SK-N-SH (cell line): ENCODE measurements at regions not wholly inside any gene's neighbourhood (a gene's known extent, or its start where the extent isn't known, plus 50 kb on each side); places are given as distances from the start of the nearest gene placed in this dataset.
"Not testable (repeated sequence)": the region's sequence is repeated elsewhere in the genome, so short reads cannot be mapped to it uniquely, and the experiment has no call there.

Experiments used
- CTCF ChIA-PET: fragments of 300-600, 350-600 bp; formaldehyde crosslinking; extraction: SDS; loops from one replicate; lab custom pipeline; 2021; lab: Yijun Ruan, JAX
- POLR2A ChIA-PET: fragments of 350-600 bp; sonication (Branson Sonifier 250); formaldehyde crosslinking; extraction: SDS; loops from one replicate; lab custom pipeline; 2020; ENCODE audit warnings: antibody characterized with exemption, inconsistent platforms; lab: Yijun Ruan, JAX
- DNase-seq: peaks from one replicate; pipeline ENCODE4 v3.0.0; 2012
- H2AFZ ChIP-seq: fragments of 200-600 bp; sonication (generic); 2 replicates; pipeline ENCODE4 v1.8.1; 2016; ENCODE audit warnings: antibody characterized with exemption, mild to moderate bottlenecking, low read depth
- H3F3A ChIP-seq: fragments of 200-600 bp; sonication (generic); replicated peaks from 2 replicates; pipeline ENCODE3; 2016; ENCODE audit warnings: antibody characterized with exemption, mild to moderate bottlenecking; ENCODE audit not compliant: insufficient read depth
- H3K27ac ChIP-seq, 2 experiments: fragments of 200-500 bp in 1 of 2; fragments of 200-600 bp in 1 of 2; sonication (Bioruptor generic) in 1 of 2; sonication (generic), shearing (Covaris generic) in 1 of 2; 2 replicates each; pipeline versions ENCODE4 v1.5.1 to v1.6.1; 2014 to 2016; ENCODE audit warnings: low read depth in 2 of 2, inconsistent platforms in 1 of 2, low read length in 1 of 2, mild to moderate bottlenecking in 1 of 2, mixed read lengths in 1 of 2
- H3K27me3 ChIP-seq: fragments of 200-600 bp; sonication (generic), shearing (Covaris generic); 2 replicates; pipeline ENCODE4 v1.6.1; 2016; ENCODE audit warnings: mixed run types; ENCODE audit not compliant: insufficient read depth
- H3K36me3 ChIP-seq, 2 experiments: fragments of 200-500 bp in 1 of 2; fragments of 200-600 bp in 1 of 2; sonication (Bioruptor generic) in 1 of 2; sonication (generic) in 1 of 2; replicated peaks in 1 of 2; 2 replicates each; pipeline versions ENCODE3 to v1.5.1; 2014 to 2016; ENCODE audit warnings: low read length in 1 of 2, mild to moderate bottlenecking in 1 of 2; ENCODE audit not compliant: insufficient read depth in 2 of 2, control insufficient read depth in 1 of 2
- H3K4me1 ChIP-seq, 2 experiments: fragments of 200-500 bp in 1 of 2; fragments of 200-600 bp in 1 of 2; sonication (Bioruptor generic) in 1 of 2; sonication (generic), shearing (Covaris generic) in 1 of 2; 2 replicates each; pipeline versions ENCODE4 v1.5.1 to v1.6.1; 2014 to 2016; ENCODE audit warnings: low read depth in 1 of 2, low read length in 1 of 2, mixed run types in 1 of 2; ENCODE audit not compliant: insufficient read depth in 2 of 2, control insufficient read depth in 1 of 2
- H3K4me2 ChIP-seq: fragments of 200-600 bp; sonication (generic), shearing (Covaris generic); 2 replicates; pipeline ENCODE4 v1.6.1; 2017; ENCODE audit warnings: mixed run types
- H3K4me3 ChIP-seq, 2 experiments: fragments of 200-500 bp in 1 of 2; fragments of 200-600 bp in 1 of 2; sonication (Bioruptor generic) in 1 of 2; sonication (generic), shearing (Covaris generic) in 1 of 2; 2 replicates each; pipeline versions ENCODE4 v1.5.1 to v1.8.1; 2014 to 2016; ENCODE audit warnings: low read depth in 2 of 2, inconsistent platforms in 1 of 2, low read length in 1 of 2, mild to moderate bottlenecking in 1 of 2, mixed read lengths in 1 of 2, moderate library complexity in 1 of 2
- H3K79me2 ChIP-seq: fragments of 200-600 bp; sonication (generic); 2 replicates; pipeline ENCODE4 v1.8.1; 2017; ENCODE audit warnings: mild to moderate bottlenecking; ENCODE audit not compliant: insufficient read depth
- H3K9ac ChIP-seq: fragments of 200-600 bp; sonication (generic); 2 replicates; pipeline ENCODE4 v1.6.1; 2017; ENCODE audit warnings: mixed run types
- H3K9me2 ChIP-seq: fragments of 200-600 bp; sonication (generic); 2 replicates; pipeline ENCODE4 v1.6.1; 2017; ENCODE audit warnings: mixed run types
- H3K9me3 ChIP-seq: fragments of 200-600 bp; sonication (generic); 2 replicates; pipeline ENCODE4 v1.6.1; 2017; ENCODE audit warnings: mixed run types, mild to moderate bottlenecking, moderate library complexity
- H4K20me1 ChIP-seq: fragments of 200-600 bp; sonication (generic); 2 replicates; pipeline ENCODE4 v1.6.1; 2017; ENCODE audit warnings: mild to moderate bottlenecking, mixed run types; ENCODE audit not compliant: insufficient read depth
- PBX3 ChIP-seq: IDR thresholded peaks from 2 replicates; pipeline ENCODE4; 2012
- RXRA ChIP-seq: IDR thresholded peaks from 2 replicates; pipeline ENCODE4 v1.4.0; 2012; ENCODE audit warnings: low read depth, mild to moderate bottlenecking, borderline replicate concordance
- WGBS: methylation state at CpG from one replicate; pipeline ENCODE4 v1.1.6; 2017; ENCODE audit warnings: low lambda C conversion rate; 5-methylcytosine and 5-hydroxymethylcytosine counted together

GRCh38 chr2:131607056-131607455 is 79.4 kb downstream of the CCDC74A start:
- Histone ChIP-seq H3K4me2 (peak overlapping the region; percentile 22; the same call in 1 of the 2 replicates), H3F3A (peaks cover 18% of the 10 kb centered on the region), H3K27ac (peak overlapping the region in 1 of 2 experiments; percentile 43; a peak in 1 of 4 replicates)
- POLR2A ChIA-PET, H3K9me3 ChIP-seq, H3K9me2 ChIP-seq, H3K79me2 ChIP-seq, CTCF ChIA-PET, H3K9ac ChIP-seq, DNase-seq, H3K27me3 ChIP-seq, H2AFZ ChIP-seq, H4K20me1 ChIP-seq, H3K4me1 ChIP-seq, H3K36me3 ChIP-seq, H3K4me3 ChIP-seq: not testable (repeated sequence)
- peak; percentile 56 for TF ChIP-seq PBX3
- TF ChIP-seq RXRA, result peak; percentile 52; the same call in 1 of the 2 replicates
- WGBS, result 4% methylated on average over 5 of the region's 5 CpGs

DNA sequence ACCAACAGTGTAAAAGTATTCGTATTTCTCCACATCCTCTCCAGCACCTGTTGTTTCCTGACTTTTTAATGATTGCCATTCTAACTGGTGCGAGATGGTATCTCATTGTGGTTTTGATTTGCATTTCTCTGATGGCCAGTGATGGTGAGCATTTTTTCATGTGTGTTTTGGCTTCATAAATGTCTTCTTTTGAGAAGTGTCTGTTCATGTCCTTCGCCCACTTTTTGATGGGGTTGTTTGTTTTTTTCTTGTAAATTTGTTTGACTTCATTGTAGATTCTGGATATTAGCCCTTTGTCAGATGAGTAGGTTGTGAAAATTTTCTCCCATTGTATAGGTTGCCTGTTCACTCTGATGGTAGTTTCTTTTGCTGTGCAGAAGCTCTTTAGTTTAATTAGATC is 86.9 kb downstream of the CCDC74A start:
- H3K36me3 ChIP-seq, POLR2A ChIA-PET, H4K20me1 ChIP-seq, H2AFZ ChIP-seq, H3K27ac ChIP-seq, H3K79me2 ChIP-seq, H3K4me2 ChIP-seq, H3K9ac ChIP-seq, H3K9me3 ChIP-seq, H3K9me2 ChIP-seq, DNase-seq, H3K4me1 ChIP-seq, H3F3A ChIP-seq, CTCF ChIA-PET, H3K4me3 ChIP-seq, H3K27me3 ChIP-seq: not testable (repeated sequence)
- WGBS, result 29% methylated on average over 3 of the region's 3 CpGs

- H3K4me3 ChIP-seq, POLR2A ChIA-PET, H4K20me1 ChIP-seq, H3K79me2 ChIP-seq, H3K4me2 ChIP-seq, H3K36me3 ChIP-seq, H3K9ac ChIP-seq, H3K4me1 ChIP-seq, H3K27ac ChIP-seq, DNase-seq, H3K9me3 ChIP-seq, H3K27me3 ChIP-seq, H3K9me2 ChIP-seq, H2AFZ ChIP-seq, H3F3A ChIP-seq, CTCF ChIA-PET: not testable (repeated sequence)
- 39% methylated on average over 3 of the region's 3 CpGs for WGBS
Measured at GRCh38 chr2:131618320-131618719, 90.6 kb downstream of the CCDC74A start.

DNA sequence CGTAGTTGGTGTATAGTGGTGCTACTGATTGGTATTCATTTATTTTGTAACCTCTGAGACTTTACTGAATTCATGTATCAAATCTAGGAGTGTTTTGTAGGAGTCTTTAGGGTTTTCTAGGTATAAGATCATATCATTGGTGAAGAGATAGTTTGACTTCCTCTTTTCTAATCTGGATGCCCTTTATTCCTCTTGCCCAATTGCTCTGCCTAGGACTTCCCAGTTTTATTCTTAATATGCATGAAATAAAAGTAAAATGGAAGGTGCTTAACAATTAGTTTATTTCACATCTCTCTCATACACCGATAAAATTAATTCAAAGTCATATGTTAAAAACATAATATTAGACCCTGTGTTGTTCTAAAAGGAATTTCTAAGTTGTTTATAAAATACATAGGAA is 95.2 kb downstream of the CCDC74A start:
- H2AFZ ChIP-seq, H3K9ac ChIP-seq, H4K20me1 ChIP-seq, H3K79me2 ChIP-seq, POLR2A ChIA-PET, H3K9me3 ChIP-seq, H3K4me1 ChIP-seq, H3K27ac ChIP-seq, H3K36me3 ChIP-seq, H3K9me2 ChIP-seq, H3K4me2 ChIP-seq, H3K4me3 ChIP-seq, H3K27me3 ChIP-seq, DNase-seq, H3F3A ChIP-seq, CTCF ChIA-PET: not testable (repeated sequence)
- WGBS, result 55% methylated on average over 2 of the region's 2 CpGs

- H3K27ac ChIP-seq, H3K79me2 ChIP-seq, CTCF ChIA-PET, H3K4me1 ChIP-seq, H3F3A ChIP-seq, POLR2A ChIA-PET, H3K9me3 ChIP-seq, DNase-seq, H3K36me3 ChIP-seq, H3K27me3 ChIP-seq, H2AFZ ChIP-seq, H3K9ac ChIP-seq, H3K9me2 ChIP-seq, H3K4me2 ChIP-seq, H4K20me1 ChIP-seq, H3K4me3 ChIP-seq: not testable (repeated sequence)
- 50% methylated on average over 9 of the region's 10 CpGs for WGBS
Measured at GRCh38 chr2:131626011-131626410, 98.3 kb downstream of the CCDC74A start.

DNA sequence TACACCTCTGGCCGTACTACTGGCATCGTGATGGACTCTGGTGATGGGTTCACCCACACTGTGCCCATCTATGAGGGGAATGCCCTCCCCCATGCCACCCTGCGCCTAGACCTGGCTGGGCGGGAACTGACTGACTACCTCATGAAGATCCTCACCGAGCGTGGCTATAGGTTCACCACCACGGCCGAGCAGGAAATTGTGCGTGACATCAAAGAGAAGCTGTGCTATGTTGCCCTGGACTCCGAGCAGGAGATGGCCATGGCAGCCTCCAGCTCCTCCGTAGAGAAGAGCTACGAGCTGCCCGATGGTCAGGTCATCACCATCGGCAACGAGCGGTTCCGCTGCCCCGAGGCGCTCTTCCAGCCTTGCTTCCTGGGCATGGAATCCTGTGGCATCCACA is 98.9 kb downstream of the CCDC74A start:
- H2AFZ ChIP-seq, H3K9me3 ChIP-seq, CTCF ChIA-PET, H3K79me2 ChIP-seq, DNase-seq, H3K4me3 ChIP-seq, H3K9ac ChIP-seq, H3K27me3 ChIP-seq, H3K4me1 ChIP-seq, H3K27ac ChIP-seq, H4K20me1 ChIP-seq, H3F3A ChIP-seq, H3K4me2 ChIP-seq, H3K9me2 ChIP-seq, H3K36me3 ChIP-seq, POLR2A ChIA-PET: not testable (repeated sequence)
- WGBS, result 71% methylated on average over 14 of the region's 19 CpGs
